Anterior cingulate cortex (tissue), 58 donors: ENCODE measurements at regions not wholly inside any gene's neighbourhood (a gene's known extent, or its start where the extent isn't known, plus 50 kb on each side); places are given as distances from the start of the nearest gene placed in this dataset.
"Not testable (repeated sequence)": the region's sequence is repeated elsewhere in the genome, so short reads cannot be mapped to it uniquely, and the experiment has no call there.

ENCODE experiments used
- DNase-seq, 58 donors: peaks; one replicate each; lab custom pipeline; 2025; lab: John Stamatoyannopoulos, UW

DNA sequence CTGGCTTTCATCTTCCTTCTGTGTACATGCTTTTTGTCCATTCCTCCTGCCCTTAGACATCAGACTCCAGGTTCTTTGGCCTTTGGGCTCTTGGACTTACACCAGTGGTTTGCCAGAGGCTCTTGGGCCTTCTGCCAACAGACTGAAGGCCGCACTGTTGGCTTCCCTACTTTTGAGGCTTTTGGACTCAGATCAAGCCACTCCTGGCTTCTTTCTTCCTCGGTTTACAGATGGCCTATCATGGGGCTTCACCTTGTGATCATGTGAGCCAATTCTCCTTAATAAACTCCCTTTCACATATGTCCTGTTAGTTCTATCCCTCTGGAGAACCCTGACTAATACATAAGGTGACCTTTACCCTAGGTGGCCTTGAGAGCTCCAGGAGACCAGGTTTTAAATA is 189.1 kb upstream of the CCNG1 start:
- DNase-seq, result no peak

GRCh38 chr5:163248871-163249270 is 188.5 kb upstream of the CCNG1 start:
- DNase-seq, result no peak

GRCh38 chr5:163252950-163253349 is 184.4 kb upstream of the CCNG1 start:
- DNase-seq, result peak in 11 of 58 donors; percentile 1 to 31 (median 8)

GRCh38 chr5:163259495-163259894 is 177.9 kb upstream of the CCNG1 start:
- no peak for DNase-seq

DNA sequence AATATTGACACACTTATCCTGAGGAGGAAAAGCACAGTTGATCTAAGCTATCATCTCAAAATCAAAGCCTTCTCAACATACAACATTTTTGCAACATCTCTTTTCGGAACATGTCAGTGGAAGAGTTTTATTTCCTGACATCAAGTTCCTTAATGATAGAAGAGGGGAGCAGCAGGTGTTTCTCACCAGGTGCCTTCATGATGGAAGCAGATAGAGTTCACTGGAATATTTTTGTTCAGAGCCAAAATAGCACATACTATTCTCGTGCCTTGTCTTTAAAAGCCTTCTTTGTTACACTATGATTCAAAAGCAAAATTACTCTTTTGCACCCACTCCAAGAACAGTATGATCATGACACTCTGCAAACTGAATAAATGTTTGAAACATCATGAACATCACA is 176.9 kb upstream of the CCNG1 start:
- no peak for DNase-seq

DNA sequence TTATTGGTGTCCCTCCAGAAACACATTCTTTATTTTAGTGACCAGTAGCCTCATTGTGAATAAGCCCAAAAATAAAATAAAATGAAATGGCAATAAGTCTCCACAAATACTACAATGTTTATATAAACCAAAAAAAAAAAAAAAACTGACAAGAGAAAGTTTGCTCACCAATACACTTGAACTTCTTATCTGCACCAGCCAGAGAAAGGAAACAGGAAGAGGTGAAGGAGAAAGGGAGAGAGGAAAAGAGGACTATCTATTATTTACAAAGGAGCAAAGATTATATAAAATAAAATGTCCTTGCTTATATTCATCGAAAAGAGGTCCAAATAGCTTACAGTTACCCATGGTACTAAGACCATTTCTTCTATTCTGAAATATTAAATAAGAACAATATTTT is 176.4 kb upstream of the CCNG1 start:
- DNase-seq, result no peak

DNA sequence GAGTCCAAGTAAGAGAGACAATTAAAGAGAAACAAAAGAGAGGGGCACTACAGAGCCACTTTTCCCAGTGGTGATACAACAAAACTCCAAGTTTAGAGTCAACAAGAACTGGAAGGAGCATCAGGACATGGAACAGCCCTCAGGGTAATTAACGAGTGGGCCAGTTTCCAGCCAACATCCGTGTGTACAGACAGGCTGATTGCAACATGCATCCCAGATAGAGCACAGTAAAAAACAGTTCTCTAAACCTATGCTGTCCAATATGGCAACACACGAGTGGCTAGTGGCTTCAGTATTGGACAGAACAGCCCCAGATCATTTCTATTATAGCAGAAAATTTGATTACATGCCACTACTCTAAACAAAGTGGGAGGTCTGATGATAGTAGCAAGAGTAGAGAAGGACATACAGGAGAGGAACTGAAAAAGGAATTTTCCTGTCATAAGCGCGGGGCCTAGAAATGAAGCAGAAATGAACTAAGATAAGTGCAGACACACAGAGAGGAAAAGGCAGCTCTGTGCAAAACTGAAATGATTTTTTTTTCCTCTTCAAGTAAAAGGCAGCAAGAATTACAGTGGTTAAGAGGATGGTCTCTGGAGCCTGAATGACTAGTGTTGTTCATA is 175.6 kb upstream of the CCNG1 start:
- DNase-seq, result no peak

DNA sequence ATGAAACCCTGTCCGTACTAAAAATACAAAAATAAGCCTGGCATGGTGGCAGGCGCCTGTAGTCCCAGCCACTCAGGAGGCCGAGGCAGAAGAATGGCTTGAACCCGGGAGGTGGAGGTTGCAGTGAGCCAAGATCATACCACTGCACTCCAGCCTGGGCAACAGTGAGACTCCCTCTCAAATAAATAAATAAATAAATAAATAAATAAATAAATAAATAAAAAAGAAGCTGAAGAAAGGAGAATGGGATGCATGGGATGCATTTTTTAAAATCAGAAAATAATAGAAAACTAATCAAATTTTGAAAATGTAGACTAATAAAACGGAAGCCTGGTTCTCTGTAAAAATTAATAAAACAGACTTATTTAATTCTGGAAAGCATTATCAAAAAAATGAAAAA is 171.1 kb upstream of the CCNG1 start:
- not testable (repeated sequence) for DNase-seq

DNA sequence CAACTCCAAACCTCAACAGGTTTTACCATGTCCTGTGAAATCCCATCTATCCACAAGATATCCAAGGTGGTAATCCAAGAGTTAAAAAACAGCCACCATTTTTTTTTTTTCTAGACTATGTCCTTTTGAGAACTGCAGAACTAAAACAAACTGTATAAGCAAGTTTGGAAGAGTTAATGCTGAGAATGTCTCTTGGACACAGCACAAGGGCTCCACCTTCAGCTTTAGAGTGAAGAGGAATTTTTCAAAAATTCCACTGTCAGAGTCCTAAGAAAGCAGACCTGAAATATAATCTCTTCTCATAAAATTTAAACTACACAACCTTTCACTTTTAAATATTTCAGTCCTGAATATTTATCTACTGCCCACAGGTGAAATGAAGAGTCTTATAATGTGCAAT is 167.8 kb upstream of the CCNG1 start:
- DNase-seq, result peak in 2 of 58 donors; percentile 0 to 4

DNA sequence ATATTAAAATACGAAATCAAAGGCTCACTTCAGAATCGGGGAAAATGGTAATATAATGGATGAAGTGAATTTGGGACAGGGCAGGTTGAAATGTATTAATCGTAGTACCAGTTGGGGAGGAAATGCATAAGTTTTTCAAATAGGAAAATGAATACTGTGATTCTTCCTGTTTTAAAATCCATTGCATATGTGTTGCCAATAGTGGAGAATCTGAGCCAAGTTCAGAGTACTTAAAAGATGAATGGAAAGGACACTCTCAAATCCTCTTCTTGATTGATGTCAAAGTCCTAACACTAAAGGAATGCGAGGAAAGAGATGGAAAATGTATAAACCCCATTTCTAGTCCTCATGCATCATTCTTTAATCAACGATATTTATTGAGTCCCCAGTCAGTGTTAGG is 160.9 kb upstream of the CCNG1 start:
- no peak for DNase-seq

GRCh38 chr5:163280897-163281296 is 156.5 kb upstream of the CCNG1 start:
- not testable (repeated sequence) for DNase-seq

- DNase-seq, result no peak
Measured at GRCh38 chr5:163281512-163281911, 155.9 kb upstream of the CCNG1 start.

- DNase-seq, result no peak
Measured at GRCh38 chr5:163293836-163294235, 143.6 kb upstream of the CCNG1 start.

GRCh38 chr5:163303718-163304117 is 133.7 kb upstream of the CCNG1 start:
- DNase-seq, result no peak

DNA sequence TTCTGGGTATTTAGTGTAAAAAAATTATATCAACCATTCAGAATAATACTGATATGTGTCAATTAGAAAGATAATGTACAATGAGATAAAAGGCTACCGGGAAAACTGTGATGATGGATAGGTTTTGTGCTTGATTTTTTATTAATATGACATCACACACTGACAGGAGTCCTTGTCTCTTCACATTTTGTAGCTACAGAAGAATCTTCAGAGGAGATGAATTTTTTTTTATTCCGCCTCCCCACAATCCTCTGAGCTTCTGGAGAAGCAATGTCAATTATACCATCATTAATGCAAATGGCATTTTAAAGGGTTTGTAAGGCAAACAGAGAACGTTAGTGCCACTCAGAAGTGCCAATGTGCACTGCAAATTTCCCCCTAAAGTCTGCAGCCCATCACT is 131.7 kb upstream of the CCNG1 start:
- no peak for DNase-seq

DNA sequence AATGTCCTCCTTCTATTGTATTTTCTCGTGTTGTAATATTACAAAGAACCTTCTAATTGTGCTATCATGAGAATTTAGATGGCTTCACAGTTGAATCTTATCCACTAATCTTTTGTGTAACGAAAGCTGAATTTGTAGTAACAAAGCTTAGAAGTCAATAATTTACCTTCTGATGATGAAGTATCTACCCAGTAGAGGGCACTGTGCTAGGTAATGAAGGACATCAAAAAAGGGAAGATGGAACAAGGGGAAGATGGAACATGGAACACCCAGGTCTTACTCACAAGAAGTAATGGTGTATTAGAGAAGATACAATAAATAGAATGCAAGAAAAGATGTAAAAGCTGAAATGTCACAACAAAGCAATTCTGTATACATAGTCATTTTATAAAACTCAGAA is 131.0 kb upstream of the CCNG1 start:
- DNase-seq, result no peak

- DNase-seq, result no peak
Measured at GRCh38 chr5:163309914-163310313, 127.5 kb upstream of the CCNG1 start.

GRCh38 chr5:163310997-163311396 is 126.4 kb upstream of the CCNG1 start:
- DNase-seq, result peak in 1 of 58 donors; percentile 13

- no peak for DNase-seq
Measured at GRCh38 chr5:163312598-163312997, 124.8 kb upstream of the CCNG1 start.

GRCh38 chr5:163313049-163313448 is 124.3 kb upstream of the CCNG1 start:
- not testable (repeated sequence) for DNase-seq

GRCh38 chr5:163316374-163316773 is 121.0 kb upstream of the CCNG1 start:
- not testable (repeated sequence) for DNase-seq

DNA sequence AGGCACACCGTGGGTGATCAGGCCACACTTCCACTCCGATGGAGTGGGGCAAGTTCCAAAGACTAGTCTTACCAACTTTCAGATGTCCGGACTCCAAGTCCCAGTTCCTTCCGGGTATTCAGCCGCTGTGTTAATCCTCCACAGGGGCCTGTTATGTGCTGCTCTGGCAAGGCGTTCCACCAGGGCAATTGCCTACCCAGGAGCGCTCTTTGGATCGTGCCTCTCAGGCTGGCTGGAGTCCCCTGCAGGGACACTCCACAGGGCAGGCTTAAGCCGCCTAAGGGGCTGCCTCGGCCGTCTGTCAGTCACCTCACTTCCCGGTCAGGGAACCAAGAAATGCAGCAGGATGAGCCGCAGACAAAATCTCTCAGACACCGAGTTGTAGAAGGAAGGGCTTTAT is 118.7 kb upstream of the CCNG1 start:
- DNase-seq, result no peak

DNA sequence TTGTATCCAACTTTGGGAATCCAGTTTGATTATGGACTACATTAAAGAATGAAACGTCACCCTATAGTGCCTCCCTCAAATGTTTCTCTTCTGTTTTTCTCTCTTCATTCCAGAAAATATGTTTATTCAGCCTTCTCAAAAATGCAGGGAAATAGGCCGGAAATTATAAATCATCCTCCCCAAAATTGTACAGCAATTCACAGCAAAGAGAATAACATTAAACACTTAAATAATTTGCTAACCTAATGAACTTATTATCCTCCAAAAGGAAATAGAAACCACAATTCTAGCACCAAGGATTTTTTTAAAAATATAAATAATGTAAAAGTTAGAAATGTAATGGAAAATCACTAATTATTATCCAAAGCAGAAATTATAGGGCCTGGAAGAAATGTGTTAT is 115.9 kb upstream of the CCNG1 start:
- no peak for DNase-seq
